ENCODE measurements at regions not wholly inside any gene's neighbourhood (a gene's known extent, or its start where the extent isn't known, plus 50 kb on each side); places are given as distances from the start of the nearest gene placed in this dataset.

- no peak for DNase-seq
Measured at GRCh38 chr3:102194001-102194400, 240.8 kb upstream of the ZPLD1 start.

GRCh38 chr3:102194760-102195159, 240.1 kb upstream of the ZPLD1 start:
- no peak for DNase-seq

- DNase-seq, result no peak
Measured at GRCh38 chr3:102195198-102195948, 239.4 kb upstream of the ZPLD1 start.

- DNase-seq, result no peak
Measured at GRCh38 chr3:102200126-102200525, 234.7 kb upstream of the ZPLD1 start.

- no peak for DNase-seq
Measured at GRCh38 chr3:102200560-102200959, 234.3 kb upstream of the ZPLD1 start.

- DNase-seq, result no peak
Measured at GRCh38 chr3:102205647-102206046, 229.2 kb upstream of the ZPLD1 start.

- DNase-seq, result no peak
Measured at GRCh38 chr3:102206511-102207031, 228.2 kb upstream of the ZPLD1 start.

- no peak for DNase-seq
Measured at GRCh38 chr3:102207151-102207571, 227.7 kb upstream of the ZPLD1 start.

- no peak for DNase-seq
Measured at GRCh38 chr3:102215166-102215565, 219.6 kb upstream of the ZPLD1 start.

- no peak for DNase-seq
Measured at GRCh38 chr3:102223132-102223531, 211.7 kb upstream of the ZPLD1 start.

GRCh38 chr3:102224171-102224570, 210.6 kb upstream of the ZPLD1 start:
- no peak for DNase-seq

- no peak for DNase-seq
Measured at GRCh38 chr3:102225005-102225404, 209.8 kb upstream of the ZPLD1 start.

GRCh38 chr3:102225407-102226132, 209.2 kb upstream of the ZPLD1 start:
- DNase-seq, result peak; percentile 55

- no peak for DNase-seq
Measured at GRCh38 chr3:102226463-102226862, 208.4 kb upstream of the ZPLD1 start.

GRCh38 chr3:102229062-102229655, 205.7 kb upstream of the ZPLD1 start:
- DNase-seq, result peak; percentile 46

- no peak for DNase-seq
Measured at GRCh38 chr3:102230057-102230456, 204.8 kb upstream of the ZPLD1 start.

GRCh38 chr3:102233881-102234280, 200.9 kb upstream of the ZPLD1 start:
- DNase-seq, result no peak

GRCh38 chr3:102235679-102236078, 199.1 kb upstream of the ZPLD1 start:
- DNase-seq, result peak; percentile 1

GRCh38 chr3:102237181-102237580, 197.6 kb upstream of the ZPLD1 start:
- DNase-seq, result no peak

- DNase-seq, result no peak
Measured at GRCh38 chr3:102237838-102238237, 197.0 kb upstream of the ZPLD1 start.

- peak; percentile 5 for DNase-seq
Measured at GRCh38 chr3:102238362-102238761, 196.5 kb upstream of the ZPLD1 start.

GRCh38 chr3:102240720-102241119, 194.1 kb upstream of the ZPLD1 start:
- no peak for DNase-seq

GRCh38 chr3:102248981-102249705, 185.7 kb upstream of the ZPLD1 start:
- DNase-seq, result no peak
